ENCODE measurements at regions not wholly inside any gene's neighbourhood (a gene's known extent, or its start where the extent isn't known, plus 50 kb on each side); places are given as distances from the start of the nearest gene placed in this dataset.
"Not testable (repeated sequence)": the region's sequence is repeated elsewhere in the genome, so short reads cannot be mapped to it uniquely, and the experiment has no call there.

DNA sequence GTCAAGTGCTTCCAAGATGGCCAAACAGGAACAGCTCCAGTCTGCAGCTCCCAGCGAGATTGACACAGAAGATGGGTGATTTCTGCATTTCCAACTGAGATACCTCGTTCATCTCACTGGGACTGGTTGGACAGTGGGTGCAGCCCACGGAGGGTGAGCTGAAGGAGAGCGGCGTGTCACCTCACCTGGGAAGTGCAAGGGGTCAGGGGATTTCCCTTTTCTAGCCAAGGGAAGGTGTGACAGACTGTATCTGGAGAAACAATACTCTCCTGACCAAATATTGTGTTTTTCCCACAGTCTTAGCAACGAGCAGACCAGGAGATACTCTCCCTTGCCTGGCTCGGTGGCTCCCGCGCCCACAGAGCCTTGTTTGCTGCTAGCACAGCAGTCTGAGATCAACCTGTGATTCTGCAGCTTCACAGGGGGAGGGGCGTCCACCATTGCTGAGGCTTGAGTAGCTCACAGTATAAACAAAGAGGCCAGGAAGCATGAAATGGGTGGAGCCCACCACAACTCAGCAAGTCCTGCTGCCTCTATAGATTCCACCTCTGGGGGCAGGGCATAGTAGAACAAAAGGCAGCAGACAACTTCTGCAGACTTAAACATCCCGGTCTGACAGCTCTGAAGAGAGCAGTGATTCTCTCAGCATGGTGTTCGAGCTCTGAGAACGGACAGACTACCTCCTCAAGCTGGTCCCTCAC lies 293.5 kb upstream of the SUCLG2 start:
- DNase-seq (ENCODE audit: low read depth) = no peak

- DNase-seq (ENCODE audit: low read depth) = no peak
These were observed 292.0 kb upstream of the SUCLG2 start for GRCh38 chr3:67946436-67946835.

- DNase-seq (ENCODE audit: low read depth) = no peak
These were observed 289.1 kb upstream of the SUCLG2 start for GRCh38 chr3:67943546-67943945.

- DNase-seq (ENCODE audit: low read depth) = no peak
These were observed 287.1 kb upstream of the SUCLG2 start for GRCh38 chr3:67941433-67942030.

- no peak for DNase-seq (ENCODE audit: low read depth)
These were observed 286.0 kb upstream of the SUCLG2 start for GRCh38 chr3:67940210-67940952.

DNA sequence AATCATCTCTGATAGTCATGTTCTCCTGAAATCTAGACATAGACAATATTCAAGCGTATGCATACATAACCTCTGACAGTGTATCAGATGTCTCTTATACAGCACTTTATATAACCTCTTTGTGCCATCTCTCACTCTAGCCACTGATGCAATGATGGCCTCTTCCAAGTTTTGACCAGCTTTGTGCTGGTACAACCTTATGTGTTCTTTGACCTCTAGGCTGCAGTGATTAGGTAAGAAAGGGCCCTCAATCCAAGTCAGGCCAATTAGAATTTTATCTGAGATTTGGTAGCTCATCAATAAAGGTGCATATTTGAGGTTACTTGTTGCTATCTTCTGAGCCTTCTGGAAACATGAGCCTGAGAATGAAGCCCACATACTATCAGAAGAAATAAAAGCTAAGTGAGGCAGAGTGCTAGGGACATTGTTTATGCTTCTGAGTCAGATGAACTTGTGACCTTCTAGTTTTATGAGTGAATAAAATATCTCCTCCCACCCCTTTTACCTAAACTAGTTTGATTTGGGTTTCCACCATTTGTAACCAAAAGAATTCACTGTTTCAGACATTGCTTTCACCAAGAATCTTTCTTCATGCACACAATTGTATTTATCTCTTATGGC lies 283.2 kb upstream of the SUCLG2 start:
- no peak for DNase-seq (ENCODE audit: low read depth)

DNA sequence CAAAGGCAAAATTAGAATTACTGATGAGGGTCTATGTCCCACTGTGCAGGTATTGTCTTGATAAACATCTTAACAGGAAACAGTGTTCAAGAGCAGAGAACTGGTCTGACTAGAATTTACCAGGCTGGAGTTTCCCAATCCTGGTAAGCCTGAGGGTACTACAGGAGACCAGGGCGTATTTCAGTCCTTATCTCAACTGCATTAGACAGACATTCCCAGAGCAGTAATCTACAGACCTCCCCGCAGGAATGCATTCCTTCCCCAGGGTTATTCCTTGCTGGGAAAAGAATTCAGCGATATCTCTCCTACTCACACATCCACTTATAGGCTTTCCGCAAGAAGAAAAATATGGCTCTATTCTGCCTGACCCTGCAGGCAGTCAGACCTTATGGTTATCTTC lies 276.0 kb upstream of the SUCLG2 start:
- DNase-seq (ENCODE audit: low read depth) = not testable (repeated sequence)

DNA sequence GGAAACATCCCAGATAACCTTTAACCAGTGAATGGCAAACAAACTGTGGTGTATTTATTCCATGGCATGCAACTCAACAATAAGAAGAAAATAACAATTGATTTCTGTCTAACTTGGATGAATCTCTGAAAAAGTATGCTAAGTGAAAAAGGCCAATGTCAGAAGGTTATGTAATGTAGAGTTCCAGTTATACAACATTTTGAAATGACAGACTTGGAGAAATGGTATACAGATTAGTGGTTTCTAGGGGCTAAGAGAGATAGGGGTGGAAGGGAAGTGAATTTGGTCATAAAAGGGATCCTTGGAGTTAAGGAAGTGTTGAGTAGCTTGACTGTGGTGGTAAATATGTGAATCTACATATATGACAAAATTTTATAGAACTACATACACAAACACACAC lies 269.4 kb upstream of the SUCLG2 start:
- DNase-seq (ENCODE audit: low read depth) = no peak

DNA sequence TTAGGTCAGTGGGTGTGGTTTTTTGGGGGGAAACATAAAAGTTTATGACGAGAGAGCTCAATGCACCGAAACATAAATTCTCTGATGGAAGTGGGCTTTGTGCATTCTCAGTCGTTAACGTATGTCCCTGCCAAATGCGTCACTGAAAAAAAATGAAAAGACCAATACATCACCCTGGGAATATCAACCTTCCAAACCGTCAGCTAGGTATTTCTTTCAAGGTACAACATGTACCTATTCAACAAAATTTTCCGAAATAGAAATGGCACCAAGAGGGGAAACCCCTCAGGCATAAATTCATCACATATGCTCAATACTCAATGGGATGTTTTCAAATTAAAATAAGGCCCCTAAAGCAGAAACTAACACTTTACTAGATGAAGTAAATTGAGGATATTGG lies 266.6 kb upstream of the SUCLG2 start:
- no peak for DNase-seq (ENCODE audit: low read depth)

DNA sequence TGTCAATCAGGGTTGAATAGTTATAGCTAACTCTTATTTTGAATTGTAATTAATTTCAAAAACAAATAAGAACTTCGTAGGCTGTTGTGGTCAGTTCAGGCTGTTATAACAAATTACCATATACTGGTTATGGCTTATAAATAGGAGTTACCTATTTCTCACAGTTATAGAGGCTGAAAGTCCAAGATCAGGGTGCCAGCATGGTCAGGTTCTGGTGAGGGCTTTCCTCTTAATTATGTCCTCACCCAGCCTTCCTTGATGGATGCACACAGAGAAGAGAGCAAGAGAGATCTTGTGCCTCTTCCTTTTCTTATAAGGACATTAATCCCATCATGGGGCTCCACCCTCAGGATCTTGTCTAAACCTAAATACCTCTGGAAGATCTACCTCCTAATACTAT lies 265.9 kb upstream of the SUCLG2 start:
- DNase-seq (ENCODE audit: low read depth) = no peak

DNA sequence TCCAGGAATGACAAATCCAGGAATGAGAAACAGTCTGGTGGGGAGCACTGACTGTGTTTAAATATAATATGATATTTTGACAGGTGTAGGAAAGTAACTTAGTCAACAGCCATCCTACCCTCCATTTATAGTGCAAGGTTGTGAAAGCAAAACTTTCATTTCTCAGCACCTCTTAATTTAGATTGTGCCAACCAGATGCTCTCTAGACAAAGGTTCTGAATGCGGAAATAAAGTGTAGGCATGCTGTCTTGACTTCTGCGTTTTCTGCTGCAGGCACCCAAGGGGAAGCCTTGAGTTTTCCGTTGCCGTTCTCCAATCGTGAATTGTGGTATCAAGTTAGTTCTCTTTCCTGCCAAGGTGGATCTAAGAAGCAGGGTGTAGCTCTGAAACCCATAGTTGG lies 261.9 kb upstream of the SUCLG2 start:
- DNase-seq (ENCODE audit: low read depth) = no peak

DNA sequence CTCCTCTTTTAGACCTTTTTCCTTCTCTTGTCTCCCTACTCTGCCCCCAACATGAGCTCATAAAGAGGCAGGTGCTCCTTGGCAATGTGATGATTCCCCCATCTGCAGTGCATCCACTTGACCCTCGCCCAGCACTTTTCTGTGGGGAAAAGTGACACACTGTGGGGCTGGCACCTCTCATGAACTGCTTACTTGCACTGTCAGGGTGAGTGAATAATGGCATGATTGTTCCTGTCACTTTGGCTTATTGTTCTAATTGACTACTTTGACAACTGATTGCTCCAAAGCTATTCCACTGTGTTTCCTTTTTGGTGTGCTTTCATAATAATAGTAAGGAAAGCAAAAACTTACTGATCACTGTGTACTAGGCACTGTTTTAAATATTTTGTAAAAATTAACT lies 253.3 kb upstream of the SUCLG2 start:
- no peak for DNase-seq (ENCODE audit: low read depth)

- DNase-seq (ENCODE audit: low read depth) = no peak
These were observed 251.8 kb upstream of the SUCLG2 start for GRCh38 chr3:67906261-67906660.

DNA sequence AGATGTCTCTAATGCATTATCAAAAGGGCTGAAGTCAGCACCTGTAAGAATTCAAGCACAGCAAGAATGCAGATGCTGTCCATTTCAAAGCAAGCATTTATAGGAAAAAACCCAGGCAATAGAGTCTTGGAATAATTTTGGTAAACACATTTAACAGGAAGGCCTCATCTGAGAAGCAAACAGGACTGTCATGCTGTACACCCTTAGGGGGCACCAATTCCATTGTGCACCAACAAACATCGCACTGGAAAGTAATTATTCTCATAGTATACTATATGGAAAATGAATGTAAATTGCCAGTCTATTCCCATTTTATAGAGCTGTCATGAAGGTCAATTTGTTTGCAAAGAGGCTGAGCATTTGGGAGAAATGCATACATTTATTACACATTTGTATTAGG lies 247.3 kb upstream of the SUCLG2 start:
- no peak for DNase-seq (ENCODE audit: low read depth)

- no peak for DNase-seq (ENCODE audit: low read depth)
These were observed 244.5 kb upstream of the SUCLG2 start for GRCh38 chr3:67898916-67899315.

DNA sequence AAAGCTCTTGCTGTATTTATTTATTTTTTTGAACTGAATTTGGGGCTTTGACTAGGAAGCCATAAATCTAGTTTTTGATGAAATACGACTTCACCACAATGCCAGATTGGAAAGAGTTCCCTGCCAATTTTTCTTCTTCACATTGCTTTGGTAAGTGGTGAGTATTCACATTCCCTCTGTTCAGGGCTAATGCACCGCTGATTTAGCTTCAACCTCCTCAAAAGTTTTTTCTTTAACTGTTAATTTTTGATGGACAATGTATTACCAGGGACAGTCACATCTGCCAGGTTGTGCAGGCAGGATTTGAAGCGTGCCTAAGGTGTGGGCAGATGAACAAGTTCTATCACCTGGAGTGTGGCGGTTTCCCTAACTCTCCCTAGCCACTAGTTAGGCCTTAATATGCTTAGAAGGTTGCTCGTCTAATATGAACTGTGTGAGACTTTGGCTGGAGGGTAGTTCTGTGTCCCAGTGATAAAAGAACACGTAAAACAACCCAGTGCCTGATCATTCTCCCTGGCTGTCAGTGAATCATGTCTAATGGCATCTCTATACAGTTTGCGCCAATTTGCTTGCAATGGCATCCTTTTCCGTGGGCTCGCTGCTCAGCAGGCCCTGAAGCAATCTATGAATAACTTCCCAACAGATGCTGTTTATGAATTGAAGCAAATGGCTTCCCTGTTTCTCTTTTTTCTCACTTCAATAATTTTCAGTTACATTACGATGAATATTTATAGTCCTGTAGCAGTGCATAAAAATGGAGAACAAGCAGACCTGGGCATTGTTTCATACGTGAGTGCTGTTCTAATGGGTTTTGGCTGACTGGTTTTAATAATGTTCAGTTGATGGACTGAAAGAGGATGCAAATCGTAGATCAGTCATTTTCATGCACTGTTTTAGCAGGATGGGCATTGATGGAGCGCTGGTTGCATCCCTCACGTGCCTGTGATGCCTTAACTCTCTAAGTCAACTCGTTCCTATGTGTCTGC lies 243.2 kb upstream of the SUCLG2 start:
- no peak for DNase-seq (ENCODE audit: low read depth)

DNA sequence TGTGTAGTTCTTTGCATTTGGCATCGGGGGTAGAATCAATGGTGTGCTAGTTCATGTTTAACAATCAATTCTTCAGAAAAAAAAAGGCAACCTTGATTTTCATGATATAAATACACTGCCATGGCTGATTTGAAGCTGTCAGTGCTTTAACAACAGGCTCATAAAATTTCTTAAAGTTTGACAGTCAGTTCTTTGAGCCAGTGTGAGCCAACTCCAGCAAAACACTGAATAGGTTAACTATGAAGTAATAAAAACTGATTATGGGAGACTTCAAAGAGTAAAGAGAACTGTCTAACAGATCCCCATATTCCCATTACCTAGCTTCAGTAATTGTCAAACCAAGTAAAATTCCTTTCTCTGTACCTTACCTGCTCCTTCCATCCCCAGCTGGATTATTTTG lies 241.7 kb upstream of the SUCLG2 start:
- DNase-seq (ENCODE audit: low read depth) = no peak

DNA sequence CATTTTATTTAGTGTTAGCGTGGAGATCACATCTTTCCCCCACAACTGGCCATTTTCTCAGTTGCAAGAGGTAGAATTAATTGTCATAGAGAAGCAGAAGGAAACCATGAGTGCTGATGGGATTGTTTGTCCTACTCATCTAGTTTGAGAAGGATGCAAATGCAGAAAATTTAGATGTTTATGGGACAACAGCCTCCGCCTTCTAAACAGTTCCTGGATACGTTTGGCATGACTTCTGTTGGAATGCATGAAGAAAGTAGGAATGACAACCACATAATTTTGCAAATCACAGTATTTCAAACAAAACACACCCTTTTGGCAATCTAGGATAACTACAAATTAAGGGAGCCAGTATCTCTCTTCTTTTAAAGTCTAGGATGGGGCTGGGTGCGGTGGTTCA lies 240.1 kb upstream of the SUCLG2 start:
- no peak for DNase-seq (ENCODE audit: low read depth)

- no peak for DNase-seq (ENCODE audit: low read depth)
These were observed 229.9 kb upstream of the SUCLG2 start for GRCh38 chr3:67884345-67884744.

- no peak for DNase-seq (ENCODE audit: low read depth)
These were observed 229.4 kb upstream of the SUCLG2 start for GRCh38 chr3:67883766-67884165.

- no peak for DNase-seq (ENCODE audit: low read depth)
These were observed 228.6 kb upstream of the SUCLG2 start for GRCh38 chr3:67882981-67883380.

- DNase-seq (ENCODE audit: low read depth) = no peak
These were observed 221.8 kb upstream of the SUCLG2 start for GRCh38 chr3:67876261-67876660.

Measured in fibroblast of the conjunctiva (primary cell).